T-helper 2 cell treated with Interferon-gamma antibody and Interleukin-4, amounts not matched to agents 100 ng/mL and 5 ng/mL, for 36 hours (primary cell): ENCODE measurements at regions not wholly inside any gene's neighbourhood (a gene's known extent, or its start where the extent isn't known, plus 50 kb on each side); places are given as distances from the start of the nearest gene placed in this dataset.

Experiments used
- intact Hi-C: fragments of 100-400 bp; cut with micrococcal nuclease; formaldehyde crosslinking; loops from one replicate; pipeline ENCODE4 v1.15.1; 2023

- intact Hi-C loops: loop anchor here (5.0 kb wide), 2 partner anchors 86 to 156 kb away; partner anchors contain the start of gene SMAD6
Measured at GRCh38 chr15:66615846-66616245, 50.0 kb upstream of the LCTL start.

- intact Hi-C loops: loop anchor here (5.0 kb wide), 2 partner anchors 85 to 155 kb away; partner anchors contain the start of gene SMAD6
Measured at GRCh38 chr15:66617137-66618090, 51.6 kb upstream of the LCTL start.

GRCh38 chr15:66619152-66619903, 53.5 kb upstream of the LCTL start:
- intact Hi-C loops: loop anchor here (1.0 to 5.0 kb wide), 3 partner anchors 83 to 232 kb away; partner anchors contain the start of gene SMAD6

GRCh38 chr15:66620341-66620740, 54.5 kb upstream of the LCTL start:
- intact Hi-C loops: no loop called here

GRCh38 chr15:66620744-66621344, 55.0 kb upstream of the LCTL start:
- intact Hi-C loops: no loop called here

- intact Hi-C loops: no loop called here
Measured at GRCh38 chr15:66621491-66622467, 56.0 kb upstream of the LCTL start.

- intact Hi-C loops: no loop called here
Measured at GRCh38 chr15:66622591-66623022, 56.8 kb upstream of the LCTL start.

GRCh38 chr15:66623801-66624453, 58.1 kb upstream of the LCTL start:
- intact Hi-C loops: no loop called here

GRCh38 chr15:66625531-66625930, 59.7 kb upstream of the LCTL start:
- intact Hi-C loops: no loop called here

- intact Hi-C loops: no loop called here
Measured at GRCh38 chr15:66625974-66626373, 60.2 kb upstream of the LCTL start.

- intact Hi-C loops: no loop called here
Measured at GRCh38 chr15:66628976-66629723, 63.4 kb upstream of the LCTL start.

- intact Hi-C loops: no loop called here
Measured at GRCh38 chr15:66629817-66630576, 64.2 kb upstream of the LCTL start.

GRCh38 chr15:66630801-66631351, 65.1 kb upstream of the LCTL start:
- intact Hi-C loops: no loop called here

GRCh38 chr15:66631616-66632263, 65.9 kb upstream of the LCTL start:
- intact Hi-C loops: no loop called here

GRCh38 chr15:66633041-66633937, 67.5 kb upstream of the LCTL start:
- intact Hi-C loops: no loop called here

- intact Hi-C loops: no loop called here
Measured at GRCh38 chr15:66633938-66634250, 68.1 kb upstream of the LCTL start.

- intact Hi-C loops: no loop called here
Measured at GRCh38 chr15:66634540-66634939, 67.5 kb upstream of the SMAD6 start.
